PC-3 (cell line): ENCODE measurements at regions not wholly inside any gene's neighbourhood (a gene's known extent, or its start where the extent isn't known, plus 50 kb on each side); places are given as distances from the start of the nearest gene placed in this dataset.

Source experiments
- CTCF ChIP-seq: fragments of 300-600 bp; sonication (generic); conservative IDR thresholded peaks from 2 replicates; pipeline ENCODE4 v1.5.1; 2017; ENCODE audit warnings: antibody characterized with exemption, low read depth, mild to moderate bottlenecking, low read length
- EZH2 ChIP-seq: fragments of 300-600 bp; sonication (generic); IDR thresholded peaks from one replicate; pipeline ENCODE4 v1.6.1; 2017; ENCODE audit warnings: antibody characterized with exemption, mild to moderate bottlenecking, low read length; ENCODE audit not compliant: unreplicated experiment

DNA sequence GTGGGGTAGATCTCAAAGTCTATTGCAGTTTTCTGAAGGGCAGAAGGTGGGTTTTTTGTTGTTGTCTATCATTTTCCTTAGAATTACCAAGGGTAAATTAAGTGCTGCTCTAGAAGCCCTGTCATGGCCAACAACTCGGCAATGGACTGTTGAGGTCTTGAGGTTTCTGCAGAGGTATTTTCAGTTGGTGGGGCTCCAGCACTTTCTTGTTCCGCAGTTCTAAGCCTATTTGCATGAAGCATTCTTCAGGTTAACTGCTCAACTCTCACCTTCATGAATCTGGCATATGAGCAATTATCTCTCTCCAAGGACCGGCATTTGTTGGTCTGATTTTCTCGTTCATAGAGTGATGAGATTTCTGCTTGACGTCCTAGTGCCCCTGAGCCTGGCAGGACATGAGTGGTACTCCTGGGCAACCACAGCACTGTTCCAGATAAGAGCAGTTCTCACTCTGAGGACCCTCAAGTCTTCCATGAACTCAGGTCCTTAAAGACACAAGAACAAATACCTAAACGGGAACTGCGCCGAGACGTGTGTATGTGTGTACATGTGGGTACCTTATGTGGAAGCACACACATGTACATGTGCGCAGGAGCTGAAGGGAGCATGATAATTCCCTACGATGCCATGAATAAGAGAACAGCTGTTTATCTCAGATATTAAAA is 544.5 kb downstream of the CSNK1G3 start:
- TF ChIP-seq CTCF (no peak), EZH2 (no peak)
